Fibroblast of lung (primary cell): ENCODE measurements at regions not wholly inside any gene's neighbourhood (a gene's known extent, or its start where the extent isn't known, plus 50 kb on each side); places are given as distances from the start of the nearest gene placed in this dataset.

Source experiments
- DNase-seq, 2 donors: peaks; one replicate each; pipeline versions ENCODE4 v3.0.0 to v3.0.0-alpha.2; 2010; ENCODE audit warnings: low read depth in 2 of 2
- H2AFZ ChIP-seq: 2 replicates; pipeline ENCODE4 v1.5.1; 2012; ENCODE audit warnings: low read length, control low read depth, inconsistent platforms
- H3K27ac ChIP-seq: 2 replicates; pipeline ENCODE4 v1.5.1; 2011; ENCODE audit warnings: low read length, control low read depth; ENCODE audit not compliant: insufficient read depth
- H3K27me3 ChIP-seq: 2 replicates; pipeline ENCODE4 v1.5.1; 2011; ENCODE audit warnings: mild to moderate bottlenecking, low read length; ENCODE audit not compliant: control insufficient read depth, insufficient read depth
- H3K36me3 ChIP-seq: 2 replicates; pipeline ENCODE4 v1.5.1; 2011; ENCODE audit warnings: low read length; ENCODE audit not compliant: control insufficient read depth, insufficient read depth
- H3K4me1 ChIP-seq: 2 replicates; pipeline ENCODE4 v1.5.1; 2011; ENCODE audit warnings: low read length; ENCODE audit not compliant: control insufficient read depth, insufficient read depth; ENCODE audit errors: extremely low read depth
- H3K4me2 ChIP-seq: 2 replicates; pipeline ENCODE4 v1.5.1; 2011; ENCODE audit warnings: low read length, control low read depth; ENCODE audit not compliant: insufficient read depth; ENCODE audit errors: extremely low read depth
- H3K4me3 ChIP-seq, 4 experiments: fragments of 200-600 bp in 1 of 4; sonication (generic) in 1 of 4; replicated peaks in 1 of 4; 2 replicates each; pipeline ENCODE4 v1.5.1; 2011 to 2016; ENCODE audit warnings: low read length in 4 of 4, low read depth in 3 of 4, mild to moderate bottlenecking in 3 of 4, control low read depth in 2 of 4, inconsistent platforms in 1 of 4, mixed read lengths in 1 of 4; ENCODE audit not compliant: insufficient read depth in 1 of 4; ENCODE audit errors: control extremely low read depth in 1 of 4
- H3K79me2 ChIP-seq: 2 replicates; pipeline ENCODE4 v1.5.1; 2012; ENCODE audit warnings: mild to moderate bottlenecking, low read length, inconsistent platforms; ENCODE audit not compliant: control insufficient read depth, insufficient read depth
- H3K9ac ChIP-seq: 2 replicates; pipeline ENCODE4 v1.5.1; 2011; ENCODE audit warnings: mild to moderate bottlenecking, low read length, control low read depth; ENCODE audit not compliant: insufficient read depth
- H3K9me3 ChIP-seq: 2 replicates; pipeline ENCODE4 v1.5.1; 2012; ENCODE audit warnings: low read depth, low read length; ENCODE audit not compliant: control insufficient read depth, insufficient read depth
- H4K20me1 ChIP-seq: 2 replicates; pipeline ENCODE4 v1.5.1; 2011; ENCODE audit warnings: low read length; ENCODE audit not compliant: control insufficient read depth, insufficient read depth; ENCODE audit errors: extremely low read depth
- CTCF ChIP-seq, 2 donors: IDR thresholded peaks in 1 of 2; conservative IDR thresholded peaks in 1 of 2; 1 replicate in 1 of 2; 2 replicates in 1 of 2; pipeline ENCODE4 v1.5.1; 2011 to 2012; ENCODE audit warnings: low read length in 2 of 2, control low read depth in 1 of 2, inconsistent platforms in 1 of 2, low read depth in 1 of 2, mild to moderate bottlenecking in 1 of 2
- EZH2 ChIP-seq: IDR thresholded peaks from 2 replicates; pipeline ENCODE4 v1.5.1; 2012; ENCODE audit warnings: low read length, control low read depth, mild to moderate bottlenecking; ENCODE audit errors: missing control alignments

DNA sequence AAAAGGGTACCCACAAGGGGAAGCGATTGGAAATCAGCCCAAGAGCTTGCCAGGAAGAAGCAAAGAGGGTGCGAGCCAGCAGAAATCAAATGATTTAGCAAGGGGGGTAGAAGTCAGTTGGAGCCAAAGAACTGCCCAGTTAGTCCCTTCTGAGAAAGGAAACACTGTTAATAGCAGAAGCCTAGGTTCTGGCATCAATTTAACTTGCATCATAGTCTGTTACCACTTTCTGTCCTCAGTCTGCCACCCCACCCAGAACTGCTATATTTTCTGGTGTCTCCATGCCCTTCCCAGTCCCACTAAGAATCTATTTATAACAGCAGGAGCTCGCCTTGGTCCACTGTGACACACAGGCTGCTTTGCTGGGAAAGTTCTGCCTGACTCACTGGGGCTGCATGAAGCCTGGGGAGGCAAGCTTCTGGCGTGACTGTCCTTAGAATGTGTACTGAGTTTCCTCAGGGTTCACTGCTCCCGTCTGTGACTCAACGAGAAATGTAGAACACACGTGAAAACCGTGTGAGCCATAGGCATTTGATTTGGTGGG, 157.8 kb upstream of the TTC29 start:
- Histone ChIP-seq H3K27ac (peak overlapping the region; percentile 80), H3K79me2 (no peaks in the 10 kb centered on the region), H3K4me1 (peaks cover 9% of the 10 kb centered on the region), H3K27me3 (no peaks in the 10 kb centered on the region), H4K20me1 (no peaks in the 10 kb centered on the region), H3K4me2 (peak overlapping the region; percentile 11), H3K9me3 (no peaks in the 10 kb centered on the region), H3K4me3 (peak overlapping the region in 1 of 4 experiments; percentile 12), H3K36me3 (no peaks in the 10 kb centered on the region), H3K9ac (peak overlapping the region; percentile 52), H2AFZ (peak overlapping the region; percentile 1)
- TF ChIP-seq CTCF (conservative IDR thresholded peaks at IDR 0.05 in 1 of 2, IDR thresholded peaks at IDR 0.05 in 1 of 2; ENCODE audit: low read depth in 1 of 2, low read length in 2 of 2) (no peak), EZH2 (no peak)
- peak; percentile 98 to 99 for DNase-seq

- no peak overlapping the region for H3K9ac ChIP-seq
- H2AFZ ChIP-seq: no peak overlapping the region
- H3K4me2 ChIP-seq: no peak overlapping the region
- no peak overlapping the region for H3K4me3 ChIP-seq
- no peaks in the 10 kb centered on the region for H3K36me3 ChIP-seq
- peaks cover 9% of the 10 kb centered on the region for H3K4me1 ChIP-seq
- no peaks in the 10 kb centered on the region for H3K27me3 ChIP-seq
- no peak overlapping the region for H3K27ac ChIP-seq
- H3K9me3 ChIP-seq: no peaks in the 10 kb centered on the region
- TF ChIP-seq EZH2 (no peak), CTCF (conservative IDR thresholded peaks at IDR 0.05 in 1 of 2, IDR thresholded peaks at IDR 0.05 in 1 of 2; ENCODE audit: low read depth in 1 of 2, low read length in 2 of 2) (no peak)
- DNase-seq: no peak
- H3K79me2 ChIP-seq: no peaks in the 10 kb centered on the region
- H4K20me1 ChIP-seq: no peaks in the 10 kb centered on the region
These were observed 159.1 kb upstream of the TTC29 start for GRCh38 chr4:147104768-147105167.

- H3K4me3 ChIP-seq: no peak overlapping the region
- DNase-seq: peak; percentile 45 to 55
- no peak for TF ChIP-seq CTCF (conservative IDR thresholded peaks at IDR 0.05 in 1 of 2, IDR thresholded peaks at IDR 0.05 in 1 of 2; ENCODE audit: low read depth in 1 of 2, low read length in 2 of 2)
- no peak for TF ChIP-seq EZH2
These were observed 162.7 kb upstream of the TTC29 start for GRCh38 chr4:147108409-147108808.

More at GRCh38 chr4:147108409-147108808, 162.7 kb upstream of the TTC29 start:
- no peak overlapping the region for H3K9ac ChIP-seq
- H3K36me3 ChIP-seq: no peaks in the 10 kb centered on the region
- no peak overlapping the region for H2AFZ ChIP-seq
- no peaks in the 10 kb centered on the region for H3K79me2 ChIP-seq
- H3K4me2 ChIP-seq: no peak overlapping the region
- H3K4me1 ChIP-seq: peaks cover 6% of the 10 kb centered on the region
- no peaks in the 10 kb centered on the region for H4K20me1 ChIP-seq
- H3K27ac ChIP-seq: no peak overlapping the region
- H3K9me3 ChIP-seq: no peaks in the 10 kb centered on the region
- no peaks in the 10 kb centered on the region for H3K27me3 ChIP-seq
